ENCODE measurements at regions not wholly inside any gene's neighbourhood (a gene's known extent, or its start where the extent isn't known, plus 50 kb on each side); places are given as distances from the start of the nearest gene placed in this dataset.

GRCh38 chr4:78703079-78703478 is 73.1 kb upstream of the BMP2K start:
- TF ChIP-seq ZNF561 (tag by site-specific recombination; IDR thresholded peaks at IDR 0.05; ENCODE audit: borderline replicate concordance) = no peak
- TF ChIP-seq SETDB1 (IDR thresholded peaks at IDR 0.05; ENCODE audit: insufficient read length, low read length) = peak; percentile 83
- no peak for TF ChIP-seq ZNF18 (tag by site-specific recombination; IDR thresholded peaks at IDR 0.05)
- no peak for TF ChIP-seq ZNF777 (tag by site-specific recombination; IDR thresholded peaks at IDR 0.05; ENCODE audit: borderline replicate concordance)
- no peak for TF ChIP-seq ZNF10 (tag by site-specific recombination; IDR thresholded peaks at IDR 0.05)
- no peak for TF ChIP-seq GLIS1 (tag by site-specific recombination; IDR thresholded peaks at IDR 0.05)
- H3K9me3 ChIP-seq (ENCODE audit: control insufficient read depth, insufficient read depth, low read depth, low read length) = no peaks in the 10 kb centered on the region
- CTCF ChIA-PET = interaction anchor here (0.6 to 0.7 kb wide), 2 partner anchors 89 to 137 kb away, joined by 3 to 4 read pairs; no protein-coding TSS in a partner anchor
- no peak overlapping the region for H3K4me3 ChIP-seq (ENCODE audit: low read depth, low read length)
- no peak overlapping the region for H3K27ac ChIP-seq (ENCODE audit: extremely low read depth, low read depth, low read length)
- H3K4me1 ChIP-seq (ENCODE audit: control insufficient read depth, insufficient read depth, low read length) = no peaks in the 10 kb centered on the region
- no peaks in the 10 kb centered on the region for H3K36me3 ChIP-seq (ENCODE audit: control insufficient read depth in 2 of 2, insufficient read depth in 1 of 2, low read length in 2 of 2)
- POLR2A ChIA-PET = no interaction called here

GRCh38 chr4:78704317-78704716 is 71.8 kb upstream of the BMP2K start:
- POLR2A ChIA-PET = no interaction called here
- Histone ChIP-seq H3K4me1 (ENCODE audit: control insufficient read depth, insufficient read depth, low read length) (no peaks in the 10 kb centered on the region), H3K4me3 (ENCODE audit: low read depth, low read length) (no peak overlapping the region), H3K36me3 (ENCODE audit: control insufficient read depth in 2 of 2, insufficient read depth in 1 of 2, low read length in 2 of 2) (no peaks in the 10 kb centered on the region), H3K27ac (ENCODE audit: extremely low read depth, low read depth, low read length) (no peak overlapping the region), H3K9me3 (ENCODE audit: control insufficient read depth, insufficient read depth, low read depth, low read length) (no peaks in the 10 kb centered on the region)
- CTCF ChIA-PET = no interaction called here
- TF ChIP-seq ZNF16 (tag by site-specific recombination; IDR thresholded peaks at IDR 0.05; ENCODE audit: low read depth) (no peak), BCL11B (tag by site-specific recombination; IDR thresholded peaks at IDR 0.05; ENCODE audit: low read depth) (no peak), ZNF398 (tag by site-specific recombination; IDR thresholded peaks at IDR 0.05) (no peak), ZNF677 (tag by site-specific recombination; IDR thresholded peaks at IDR 0.05) (no peak), ZNF580 (tag by site-specific recombination; IDR thresholded peaks at IDR 0.05) (peak; percentile 77), ZBTB8A (tag by site-specific recombination; IDR thresholded peaks at IDR 0.05) (peak; percentile 76), BCL11A (tag by site-specific recombination; IDR thresholded peaks at IDR 0.05; ENCODE audit: low read depth) (no peak), ZNF548 (tag by site-specific recombination; IDR thresholded peaks at IDR 0.05) (no peak), ZNF138 (tag by site-specific recombination; IDR thresholded peaks at IDR 0.05; ENCODE audit: borderline replicate concordance) (peak; percentile 81; the same call in 1 of the 2 replicates), ZNF114 (tag by site-specific recombination; IDR thresholded peaks at IDR 0.05) (no peak), HOXC10 (CRISPR knock-in tag; IDR thresholded peaks at IDR 0.05) (no peak), ELK4 (IDR thresholded peaks at IDR 0.05; ENCODE audit: borderline replicate concordance, low read depth, low read length) (no peak), GLI2 (tag by site-specific recombination; IDR thresholded peaks at IDR 0.05; ENCODE audit: borderline replicate concordance, low read depth) (peak; percentile 43; the same call in 1 of the 2 replicates), ZNF350 (tag by site-specific recombination; IDR thresholded peaks at IDR 0.05) (no peak), KLF8 (tag by site-specific recombination; IDR thresholded peaks at IDR 0.05) (no peak), ZNF645 (tag by site-specific recombination; IDR thresholded peaks at IDR 0.05) (no peak), ZNF658 (tag by site-specific recombination; IDR thresholded peaks at IDR 0.05) (no peak), ZNF426 (tag by site-specific recombination; IDR thresholded peaks at IDR 0.05) (peak; percentile 96), ZNF223 (tag by site-specific recombination; IDR thresholded peaks at IDR 0.05) (no peak), BCL6B (tag by site-specific recombination; IDR thresholded peaks at IDR 0.05) (no peak), ZNF449 (tag by site-specific recombination; IDR thresholded peaks at IDR 0.05) (no peak), ZNF544 (tag by site-specific recombination; IDR thresholded peaks at IDR 0.05) (no peak)
